Trophoblast cell (in vitro differentiated cells and primary cell): ENCODE measurements at regions not wholly inside any gene's neighbourhood (a gene's known extent, or its start where the extent isn't known, plus 50 kb on each side); places are given as distances from the start of the nearest gene placed in this dataset.

ENCODE experiments used
- DNase-seq, 2 donors: peaks; one replicate each; pipeline ENCODE4 v3.0.0-alpha.2; 2016
- H2AFZ ChIP-seq: 2 replicates; pipeline ENCODE4 v1.6.1; 2013; ENCODE audit warnings: low read length, moderate library complexity, mild to moderate bottlenecking; ENCODE audit not compliant: insufficient read depth, poor library complexity
- H2AK5ac ChIP-seq: 2 replicates; pipeline ENCODE4 v1.6.1; 2013; ENCODE audit warnings: mild to moderate bottlenecking, low read length
- H2BK120ac ChIP-seq: 2 replicates; pipeline ENCODE4 v1.6.1; 2013; ENCODE audit warnings: low read length, mild to moderate bottlenecking, moderate library complexity; ENCODE audit not compliant: insufficient read depth, poor library complexity
- H2BK12ac ChIP-seq: 2 replicates; pipeline ENCODE4 v1.6.1; 2013; ENCODE audit warnings: mild to moderate bottlenecking, low read length, moderate library complexity
- H2BK5ac ChIP-seq: 2 replicates; pipeline ENCODE4 v1.6.1; 2013; ENCODE audit warnings: low read length, low read depth, moderate library complexity, mild to moderate bottlenecking; ENCODE audit not compliant: poor library complexity
- H3K14ac ChIP-seq: 2 replicates; pipeline ENCODE4 v1.6.1; 2013; ENCODE audit warnings: mild to moderate bottlenecking, low read length
- H3K18ac ChIP-seq: 2 replicates; pipeline ENCODE4 v1.6.1; 2013; ENCODE audit warnings: mild to moderate bottlenecking, low read length
- H3K23ac ChIP-seq: 2 replicates; pipeline ENCODE4 v1.6.1; 2013; ENCODE audit warnings: low read length
- H3K27ac ChIP-seq: 2 replicates; pipeline ENCODE4 v1.5.1; 2013; ENCODE audit warnings: low read depth, mild to moderate bottlenecking, inconsistent platforms, low read length, moderate library complexity
- H3K27me3 ChIP-seq: 2 replicates; pipeline ENCODE4 v1.6.1; 2013; ENCODE audit warnings: inconsistent platforms, mild to moderate bottlenecking, low read length, moderate library complexity; ENCODE audit not compliant: insufficient read depth
- H3K36me3 ChIP-seq, 2 experiments: 1 replicate in 1 of 2; 2 replicates in 1 of 2; pipeline ENCODE4 v1.6.1; 2013; ENCODE audit warnings: low read length in 2 of 2, mild to moderate bottlenecking in 2 of 2, moderate library complexity in 1 of 2; ENCODE audit not compliant: insufficient read depth in 2 of 2, control insufficient read depth in 1 of 2
- H3K4ac ChIP-seq: 2 replicates; pipeline ENCODE4 v1.6.1; 2013; ENCODE audit warnings: low read depth, mild to moderate bottlenecking, low read length, moderate library complexity
- H3K4me1 ChIP-seq, 2 experiments: 1 replicate in 1 of 2; 2 replicates in 1 of 2; pipeline ENCODE4 v1.6.1; 2013; ENCODE audit warnings: low read length in 2 of 2, mild to moderate bottlenecking in 2 of 2, moderate library complexity in 1 of 2; ENCODE audit not compliant: insufficient read depth in 2 of 2, control insufficient read depth in 1 of 2
- H3K4me2 ChIP-seq: 2 replicates; pipeline ENCODE4 v1.6.1; 2013; ENCODE audit warnings: inconsistent platforms, mild to moderate bottlenecking, low read length, moderate library complexity
- H3K4me3 ChIP-seq: 2 replicates; pipeline ENCODE4 v1.5.1; 2013; ENCODE audit warnings: mild to moderate bottlenecking, low read depth, low read length, inconsistent platforms
- H3K79me1 ChIP-seq: one replicate; pipeline ENCODE4 v1.6.1; 2013; ENCODE audit warnings: low read length
- H3K79me2 ChIP-seq: 2 replicates; pipeline ENCODE4 v1.6.1; 2013; ENCODE audit warnings: low read length, mild to moderate bottlenecking; ENCODE audit not compliant: control insufficient read depth, insufficient read depth, poor library complexity
- H3K9ac ChIP-seq: 2 replicates; pipeline ENCODE4 v1.6.1; 2013; ENCODE audit warnings: mild to moderate bottlenecking, low read length
- H3K9me3 ChIP-seq: 2 replicates; pipeline ENCODE4 v1.6.1; 2013; ENCODE audit warnings: low read depth, mild to moderate bottlenecking, control low read depth, inconsistent platforms, low read length; ENCODE audit not compliant: insufficient read depth
- H4K12ac ChIP-seq: 2 replicates; pipeline ENCODE4 v1.6.1; 2013; ENCODE audit warnings: low read depth, mild to moderate bottlenecking, low read length, moderate library complexity
- H4K8ac ChIP-seq: 2 replicates; pipeline ENCODE4 v1.6.1; 2013; ENCODE audit warnings: low read depth, mild to moderate bottlenecking, low read length, moderate library complexity
- H4K91ac ChIP-seq: one replicate; pipeline ENCODE4 v1.6.1; 2013; ENCODE audit warnings: low read depth, mild to moderate bottlenecking, low read length, moderate library complexity
- WGBS: extraction: QIAGEN DNeasy Blood & Tissue Kit; methylation state at CpG from one replicate; pipeline ENCODE4 v1.1.7; 2013; ENCODE audit warnings: missing lambda C conversion rate; ENCODE audit not compliant: insufficient read length, insufficient coverage; ENCODE audit errors: extremely low coverage; 5-methylcytosine and 5-hydroxymethylcytosine counted together

- H3K14ac ChIP-seq, result no peak overlapping the region
- H3K4me3 ChIP-seq, result no peak overlapping the region
- no peak for DNase-seq
- peaks cover 3% of the 10 kb centered on the region for H3K9me3 ChIP-seq
- H3K27me3 ChIP-seq, result no peaks in the 10 kb centered on the region
- H3K18ac ChIP-seq, result no peak overlapping the region
- no peak overlapping the region for H2BK5ac ChIP-seq
- H2AFZ ChIP-seq, result no peak overlapping the region
- H2AK5ac ChIP-seq, result no peak overlapping the region
- WGBS, result no CpG with 5 or more reads among the region's 3 CpGs
- H3K79me2 ChIP-seq, result no peaks in the 10 kb centered on the region
- no peak overlapping the region for H2BK12ac ChIP-seq
- H3K79me1 ChIP-seq, result no peaks in the 10 kb centered on the region
- no peak overlapping the region for H2BK120ac ChIP-seq
- H3K4me1 ChIP-seq, result no peaks in the 10 kb centered on the region
- no peak overlapping the region for H3K23ac ChIP-seq
- H4K12ac ChIP-seq, result no peak overlapping the region
- no peak overlapping the region for H3K27ac ChIP-seq
- H4K8ac ChIP-seq, result no peak overlapping the region
- no peak overlapping the region for H3K9ac ChIP-seq
- no peak overlapping the region for H4K91ac ChIP-seq
- no peak overlapping the region for H3K4me2 ChIP-seq
- no peak overlapping the region for H3K4ac ChIP-seq
- no peaks in the 10 kb centered on the region for H3K36me3 ChIP-seq
Observed at GRCh38 chr2:80968450-80968849, 663.9 kb upstream of the LRRTM1 start.

DNA sequence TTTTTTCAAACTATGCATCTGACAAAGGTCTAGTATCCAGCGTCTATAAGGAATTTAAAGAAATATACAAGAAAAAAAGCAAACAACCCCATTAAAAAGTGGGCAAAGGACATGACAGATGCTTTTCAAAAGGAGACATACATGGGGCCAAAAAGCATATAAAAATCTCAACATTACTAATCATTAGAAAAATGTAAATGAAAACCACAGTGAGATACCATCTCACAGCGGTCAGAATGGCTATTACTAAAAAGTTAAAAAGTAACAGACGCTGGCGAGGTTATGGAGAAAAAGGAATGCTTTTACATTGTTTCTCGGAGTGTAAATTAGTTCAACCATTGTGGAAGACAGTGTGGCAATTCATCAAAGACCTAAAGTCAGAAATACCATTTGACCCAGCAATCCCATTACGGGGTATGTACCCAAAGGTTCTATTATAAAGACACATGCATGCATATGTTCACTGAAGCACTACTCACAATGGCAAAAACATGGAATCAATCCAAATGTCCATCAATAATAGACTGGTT, 643.1 kb upstream of the LRRTM1 start:
- no peak overlapping the region for H2BK5ac ChIP-seq
- H4K12ac ChIP-seq, result no peak overlapping the region
- no peaks in the 10 kb centered on the region for H3K27me3 ChIP-seq
- no peak overlapping the region for H2BK120ac ChIP-seq
- no peak overlapping the region for H3K4me3 ChIP-seq
- H4K91ac ChIP-seq, result no peak overlapping the region
- no peak overlapping the region for H3K4me2 ChIP-seq
- H3K4me1 ChIP-seq, result no peaks in the 10 kb centered on the region
- H3K14ac ChIP-seq, result no peak overlapping the region
- no peak overlapping the region for H3K18ac ChIP-seq
- no peak overlapping the region for H3K9ac ChIP-seq
- DNase-seq, result no peak
- no CpG with 5 or more reads among the region's 6 CpGs for WGBS
- no peaks in the 10 kb centered on the region for H3K36me3 ChIP-seq
- no peak overlapping the region for H3K23ac ChIP-seq
- H2AFZ ChIP-seq, result no peak overlapping the region
- no peak overlapping the region for H3K4ac ChIP-seq
- H3K79me2 ChIP-seq, result no peaks in the 10 kb centered on the region
- no peak overlapping the region for H2BK12ac ChIP-seq
- H3K27ac ChIP-seq, result no peak overlapping the region
- no peaks in the 10 kb centered on the region for H3K79me1 ChIP-seq
- H3K9me3 ChIP-seq, result no peaks in the 10 kb centered on the region
- H2AK5ac ChIP-seq, result no peak overlapping the region
- H4K8ac ChIP-seq, result no peak overlapping the region

GRCh38 chr2:80943487-80943886, 638.9 kb upstream of the LRRTM1 start:
- Histone ChIP-seq H2BK12ac (no peak overlapping the region), H3K36me3 (no peaks in the 10 kb centered on the region), H2AFZ (no peak overlapping the region), H3K14ac (no peak overlapping the region), H3K18ac (no peak overlapping the region), H3K4me3 (no peak overlapping the region), H3K27me3 (no peaks in the 10 kb centered on the region), H3K4ac (no peak overlapping the region), H3K23ac (no peak overlapping the region), H3K4me2 (no peak overlapping the region), H3K79me2 (no peaks in the 10 kb centered on the region), H2BK5ac (no peak overlapping the region), H4K12ac (no peak overlapping the region), H2AK5ac (no peak overlapping the region), H2BK120ac (no peak overlapping the region), H3K4me1 (no peaks in the 10 kb centered on the region), H3K27ac (no peak overlapping the region), H3K79me1 (no peaks in the 10 kb centered on the region), H3K9ac (no peak overlapping the region), H4K91ac (no peak overlapping the region), H3K9me3 (no peaks in the 10 kb centered on the region), H4K8ac (no peak overlapping the region)
- WGBS, result no CpG with 5 or more reads among the region's 3 CpGs
- no peak for DNase-seq

DNA sequence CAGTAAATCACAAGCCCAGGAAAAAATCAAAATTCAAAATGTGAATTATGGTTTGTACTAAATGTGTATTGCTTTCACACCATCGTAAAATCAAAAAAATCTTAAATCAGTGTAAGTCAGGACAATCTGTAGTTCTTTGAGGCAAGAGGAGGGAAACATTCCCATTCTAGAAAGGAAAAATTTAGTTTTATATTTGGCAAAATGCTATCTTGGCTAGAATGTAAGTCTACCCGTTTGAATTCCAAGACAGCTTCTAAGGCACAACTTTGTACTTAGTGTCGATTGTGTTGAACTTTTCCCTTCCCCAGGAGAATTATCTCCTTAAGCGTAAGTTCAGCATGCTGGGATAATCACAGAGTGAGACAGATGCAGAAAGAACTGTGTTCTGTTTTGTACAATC, 638.2 kb upstream of the LRRTM1 start:
- H3K18ac ChIP-seq, result no peak overlapping the region
- no peaks in the 10 kb centered on the region for H3K36me3 ChIP-seq
- H3K79me2 ChIP-seq, result no peaks in the 10 kb centered on the region
- no peak overlapping the region for H2BK12ac ChIP-seq
- no peak overlapping the region for H4K91ac ChIP-seq
- no peaks in the 10 kb centered on the region for H3K9me3 ChIP-seq
- H4K12ac ChIP-seq, result no peak overlapping the region
- no CpG with 5 or more reads among the region's 4 CpGs for WGBS
- H2AFZ ChIP-seq, result no peak overlapping the region
- no peak overlapping the region for H3K27ac ChIP-seq
- no peak for DNase-seq
- H3K4me1 ChIP-seq, result no peaks in the 10 kb centered on the region
- H3K23ac ChIP-seq, result no peak overlapping the region
- no peak overlapping the region for H3K4me3 ChIP-seq
- no peak overlapping the region for H3K14ac ChIP-seq
- no peak overlapping the region for H2BK120ac ChIP-seq
- no peak overlapping the region for H2AK5ac ChIP-seq
- H2BK5ac ChIP-seq, result no peak overlapping the region
- H3K4me2 ChIP-seq, result no peak overlapping the region
- no peak overlapping the region for H4K8ac ChIP-seq
- H3K9ac ChIP-seq, result no peak overlapping the region
- no peaks in the 10 kb centered on the region for H3K27me3 ChIP-seq
- no peaks in the 10 kb centered on the region for H3K79me1 ChIP-seq
- no peak overlapping the region for H3K4ac ChIP-seq
